RWPE1 (cell line): ENCODE measurements at regions not wholly inside any gene's neighbourhood (a gene's known extent, or its start where the extent isn't known, plus 50 kb on each side); places are given as distances from the start of the nearest gene placed in this dataset.
"Not testable (repeated sequence)": the region's sequence is repeated elsewhere in the genome, so short reads cannot be mapped to it uniquely, and the experiment has no call there.

Source experiments
- CTCF ChIA-PET: fragments of 350-600 bp; sonication (Branson Sonifier 250); formaldehyde crosslinking; extraction: SDS; loops from one replicate; lab custom pipeline; 2021; lab: Yijun Ruan, JAX
- POLR2A ChIA-PET: fragments of 400-600 bp; formaldehyde crosslinking; extraction: SDS; loops from one replicate; lab custom pipeline; 2020; ENCODE audit warnings: antibody characterized with exemption; ENCODE audit not compliant: low non-redundant PET; lab: Yijun Ruan, JAX
- DNase-seq: peaks from one replicate; pipeline ENCODE4 v3.0.0; 2012; ENCODE audit warnings: low spot score
- H3K27ac ChIP-seq: fragments of 450-650 bp; 2 replicates; pipeline ENCODE4 v1.5.1; 2017
- TF ChIP-seq, protein P1 (sequence below): fragments of 450-650 bp; conservative IDR thresholded peaks from 2 replicates; pipeline ENCODE4 v1.5.1; 2017; ENCODE audit warnings: low read depth, mild to moderate bottlenecking

DNA sequence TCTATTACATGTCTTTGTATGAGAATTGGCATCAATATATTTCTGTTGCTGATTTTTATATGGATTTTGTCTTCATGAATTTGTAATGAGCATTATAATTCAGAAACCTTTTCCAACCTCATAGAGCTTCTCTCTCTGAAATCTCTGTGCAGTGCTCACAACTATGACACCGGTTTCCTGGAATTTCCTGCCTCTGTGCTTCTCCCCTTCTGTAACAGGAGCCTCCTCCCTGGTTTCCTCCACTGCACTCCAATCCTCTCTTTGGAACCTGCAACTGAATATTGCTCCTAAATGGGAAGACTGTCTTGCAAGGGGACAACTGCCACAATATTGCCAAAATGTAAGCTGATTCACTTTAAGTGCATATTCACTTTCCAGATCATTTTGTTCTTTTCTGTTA is 1147.9 kb downstream of the UQCRFS1 start:
- ChIA-PET POLR2A (no interaction called here), CTCF (interaction anchor here (0.7 kb wide), 1 partner anchor 426 kb away, joined by 4 read pairs; no protein-coding TSS in a partner anchor)
- TF ChIP-seq, protein P1, sequence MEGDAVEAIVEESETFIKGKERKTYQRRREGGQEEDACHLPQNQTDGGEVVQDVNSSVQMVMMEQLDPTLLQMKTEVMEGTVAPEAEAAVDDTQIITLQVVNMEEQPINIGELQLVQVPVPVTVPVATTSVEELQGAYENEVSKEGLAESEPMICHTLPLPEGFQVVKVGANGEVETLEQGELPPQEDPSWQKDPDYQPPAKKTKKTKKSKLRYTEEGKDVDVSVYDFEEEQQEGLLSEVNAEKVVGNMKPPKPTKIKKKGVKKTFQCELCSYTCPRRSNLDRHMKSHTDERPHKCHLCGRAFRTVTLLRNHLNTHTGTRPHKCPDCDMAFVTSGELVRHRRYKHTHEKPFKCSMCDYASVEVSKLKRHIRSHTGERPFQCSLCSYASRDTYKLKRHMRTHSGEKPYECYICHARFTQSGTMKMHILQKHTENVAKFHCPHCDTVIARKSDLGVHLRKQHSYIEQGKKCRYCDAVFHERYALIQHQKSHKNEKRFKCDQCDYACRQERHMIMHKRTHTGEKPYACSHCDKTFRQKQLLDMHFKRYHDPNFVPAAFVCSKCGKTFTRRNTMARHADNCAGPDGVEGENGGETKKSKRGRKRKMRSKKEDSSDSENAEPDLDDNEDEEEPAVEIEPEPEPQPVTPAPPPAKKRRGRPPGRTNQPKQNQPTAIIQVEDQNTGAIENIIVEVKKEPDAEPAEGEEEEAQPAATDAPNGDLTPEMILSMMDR: no peak
- no peak for DNase-seq
- no peak overlapping the region for H3K27ac ChIP-seq

DNA sequence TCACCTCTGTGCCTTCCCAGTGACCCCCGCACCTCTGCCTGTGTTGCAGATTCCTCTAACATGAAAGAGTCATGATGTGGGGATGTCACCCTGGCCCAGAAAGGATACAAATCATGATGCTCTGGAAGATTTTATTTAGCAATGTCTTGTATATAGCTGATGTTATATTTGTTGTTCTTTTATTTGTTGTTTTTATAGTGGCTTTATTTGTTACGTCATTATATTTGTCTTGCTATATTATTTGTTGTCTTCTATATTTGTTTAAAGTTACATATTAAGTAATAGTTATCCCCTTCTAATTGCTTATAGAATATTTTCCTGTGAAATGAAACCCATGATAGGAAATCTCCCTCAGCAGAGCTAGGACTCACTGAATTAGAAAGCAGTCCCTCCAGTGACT is 1149.2 kb downstream of the UQCRFS1 start:
- DNase-seq: no peak
- H3K27ac ChIP-seq: no peak overlapping the region
- CTCF ChIA-PET: no interaction called here
- TF ChIP-seq, protein P1: no peak
- POLR2A ChIA-PET: interaction anchor here (0.6 kb wide), 1 partner anchor 65 kb away, joined by 5 read pairs; no protein-coding TSS in a partner anchor

DNA sequence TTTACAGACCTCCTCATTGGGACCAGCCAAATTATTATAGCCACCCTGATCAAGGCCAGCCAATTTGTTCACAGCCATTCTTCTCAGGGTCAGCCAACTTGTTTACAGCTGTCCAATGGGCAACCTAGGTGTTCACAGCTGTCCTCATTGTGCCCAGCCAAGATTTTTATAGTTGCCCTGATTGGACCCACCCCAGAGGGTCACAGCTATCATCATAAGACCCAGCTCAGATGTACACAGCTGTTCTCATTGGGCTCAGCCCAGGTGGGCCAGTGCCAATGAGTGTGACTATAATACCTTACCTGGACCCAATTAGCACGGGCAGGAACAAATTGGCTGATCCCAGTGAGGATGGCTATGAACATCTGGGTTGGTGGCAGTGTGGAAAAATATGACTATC is 1151.8 kb downstream of the UQCRFS1 start:
- no peak for DNase-seq
- TF ChIP-seq, protein P1: no peak
- CTCF ChIA-PET: no interaction called here
- POLR2A ChIA-PET: no interaction called here
- no peak overlapping the region for H3K27ac ChIP-seq

DNA sequence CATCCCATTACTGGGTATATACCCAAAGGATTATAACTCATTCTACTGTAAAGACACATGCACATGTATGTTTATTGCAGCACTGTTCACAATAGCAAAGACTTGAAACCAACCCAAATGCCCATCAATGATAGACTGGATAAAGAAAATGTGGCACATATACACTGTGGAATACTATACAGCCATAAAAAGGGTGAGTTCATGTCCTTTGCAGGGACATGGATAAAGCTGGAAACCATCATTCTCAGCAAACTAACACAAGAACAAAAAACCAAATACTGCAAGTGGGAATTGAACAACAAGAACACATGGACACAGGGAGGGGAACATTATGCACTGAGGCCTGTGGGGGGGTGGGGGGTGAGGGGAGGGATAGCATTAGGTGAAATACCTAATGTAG is 1155.9 kb downstream of the UQCRFS1 start:
- CTCF ChIA-PET, POLR2A ChIA-PET, H3K27ac ChIP-seq, DNase-seq: not testable (repeated sequence)

DNA sequence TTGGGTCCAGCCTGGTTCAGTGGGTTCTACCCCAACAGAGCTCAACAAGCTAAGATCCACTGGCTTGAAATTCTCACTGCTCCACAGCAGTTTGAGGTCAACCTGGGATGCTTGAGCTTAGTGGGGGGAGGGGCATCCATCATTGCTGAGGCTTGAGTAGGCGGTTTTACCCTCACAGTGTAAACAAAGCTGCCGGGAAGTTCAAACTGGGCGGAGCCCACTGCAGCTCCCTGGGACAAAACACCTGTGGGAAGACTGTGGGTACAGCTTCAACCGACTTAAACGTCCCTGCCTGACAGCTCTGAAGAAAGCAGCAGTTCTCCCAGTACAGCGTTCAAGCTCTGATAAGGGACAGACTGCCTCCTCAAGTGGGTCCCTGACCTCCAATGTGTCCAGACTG is 1161.9 kb downstream of the UQCRFS1 start:
- TF ChIP-seq, protein P1: no peak
- CTCF ChIA-PET: no interaction called here
- DNase-seq: no peak
- POLR2A ChIA-PET: no interaction called here
- no peak overlapping the region for H3K27ac ChIP-seq

DNA sequence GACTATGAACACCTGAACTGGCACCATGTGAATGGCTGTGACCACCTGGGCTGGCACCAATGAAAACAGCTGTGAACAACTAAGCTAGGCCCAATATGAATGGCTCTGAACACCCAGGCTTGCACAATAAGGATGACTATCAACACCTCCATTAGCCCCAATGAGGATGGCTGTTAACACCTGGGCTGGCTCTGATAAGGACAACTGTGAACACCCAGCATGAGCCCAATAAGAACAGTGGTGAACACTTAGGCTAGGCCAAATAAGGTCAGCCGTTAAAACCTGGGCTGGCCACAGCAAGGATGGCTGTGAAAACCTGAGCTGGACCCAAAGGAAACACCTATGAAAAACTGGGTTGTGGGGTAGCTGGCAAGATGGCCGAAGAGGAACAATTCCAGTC is 1163.1 kb downstream of the UQCRFS1 start:
- H3K27ac ChIP-seq: no peak overlapping the region
- CTCF ChIA-PET: no interaction called here
- DNase-seq: no peak
- TF ChIP-seq, protein P1: no peak
- POLR2A ChIA-PET: no interaction called here

DNA sequence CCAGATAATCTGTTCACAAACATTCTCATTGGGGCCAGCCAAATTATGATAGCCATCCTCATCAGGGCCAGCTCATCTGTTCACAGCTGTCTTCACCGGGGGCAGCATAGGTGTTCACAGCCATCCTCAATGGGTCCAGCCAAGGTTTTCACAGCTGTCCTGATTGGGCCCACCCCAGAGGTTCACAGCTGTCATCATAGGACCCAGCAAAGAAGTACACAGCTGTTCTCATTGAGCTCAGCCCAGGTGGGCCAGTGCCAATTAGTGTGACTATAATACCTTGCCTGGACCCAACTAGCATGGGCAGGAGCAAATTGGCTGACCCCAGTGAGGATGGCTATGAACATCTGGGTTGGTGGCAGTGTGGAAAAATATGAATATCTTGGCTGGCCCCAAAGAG is 1166.0 kb downstream of the UQCRFS1 start:
- CTCF ChIA-PET: interaction anchor here (0.6 kb wide), 1 partner anchor 26 kb away, joined by 3 read pairs; no protein-coding TSS in a partner anchor
- TF ChIP-seq, protein P1: no peak
- no peak for DNase-seq
- H3K27ac ChIP-seq: no peak overlapping the region
- POLR2A ChIA-PET: no interaction called here
